ENCODE measurements at regions not wholly inside any gene's neighbourhood (a gene's known extent, or its start where the extent isn't known, plus 50 kb on each side); places are given as distances from the start of the nearest gene placed in this dataset.

DNA sequence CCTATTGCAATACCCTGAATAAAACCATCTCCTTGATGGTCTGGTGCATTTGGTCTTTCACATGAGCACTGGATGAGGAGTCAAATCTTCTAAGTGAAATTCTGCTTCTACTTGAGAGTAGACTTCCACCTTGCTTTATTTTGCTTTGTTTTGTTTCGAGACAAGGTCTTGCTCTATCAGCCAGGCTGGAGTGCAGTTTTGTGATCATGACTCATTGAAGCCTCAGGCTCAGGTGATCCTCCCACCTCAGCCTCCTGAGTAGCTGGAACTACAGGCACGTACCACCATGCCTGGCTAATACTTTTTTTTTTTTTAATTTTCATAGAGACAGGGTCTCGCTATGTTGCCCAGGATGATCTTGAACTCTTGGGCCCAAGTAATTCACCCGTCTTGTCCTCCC, 65.8 kb upstream of the F3 start:
- Histone ChIP-seq H3K36me3 (no peaks in the 10 kb centered on the region), H3K4me3 (no peak overlapping the region), H3K27ac (no peak overlapping the region), H3K27me3 (no peaks in the 10 kb centered on the region), H3K4me1 (no peaks in the 10 kb centered on the region), H3K9me3 (no peaks in the 10 kb centered on the region)
- in situ Hi-C loops (cut with MboI; ENCODE audit: low sequenced_read_pairs in 4 of 4) (no loop called here), intact Hi-C loops (cut with DNase I; ENCODE audit: low total_unique reads) (no loop called here)
- TF ChIP-seq, protein P1, sequence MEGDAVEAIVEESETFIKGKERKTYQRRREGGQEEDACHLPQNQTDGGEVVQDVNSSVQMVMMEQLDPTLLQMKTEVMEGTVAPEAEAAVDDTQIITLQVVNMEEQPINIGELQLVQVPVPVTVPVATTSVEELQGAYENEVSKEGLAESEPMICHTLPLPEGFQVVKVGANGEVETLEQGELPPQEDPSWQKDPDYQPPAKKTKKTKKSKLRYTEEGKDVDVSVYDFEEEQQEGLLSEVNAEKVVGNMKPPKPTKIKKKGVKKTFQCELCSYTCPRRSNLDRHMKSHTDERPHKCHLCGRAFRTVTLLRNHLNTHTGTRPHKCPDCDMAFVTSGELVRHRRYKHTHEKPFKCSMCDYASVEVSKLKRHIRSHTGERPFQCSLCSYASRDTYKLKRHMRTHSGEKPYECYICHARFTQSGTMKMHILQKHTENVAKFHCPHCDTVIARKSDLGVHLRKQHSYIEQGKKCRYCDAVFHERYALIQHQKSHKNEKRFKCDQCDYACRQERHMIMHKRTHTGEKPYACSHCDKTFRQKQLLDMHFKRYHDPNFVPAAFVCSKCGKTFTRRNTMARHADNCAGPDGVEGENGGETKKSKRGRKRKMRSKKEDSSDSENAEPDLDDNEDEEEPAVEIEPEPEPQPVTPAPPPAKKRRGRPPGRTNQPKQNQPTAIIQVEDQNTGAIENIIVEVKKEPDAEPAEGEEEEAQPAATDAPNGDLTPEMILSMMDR (IDR thresholded peaks at IDR 0.05 in 4 of 5, conservative IDR thresholded peaks at IDR 0.05 in 1 of 5): no peak
- no peak for TF ChIP-seq POLR2A (IDR thresholded peaks at IDR 0.05)
- no peak for DNase-seq
- no peak for ATAC-seq

DNA sequence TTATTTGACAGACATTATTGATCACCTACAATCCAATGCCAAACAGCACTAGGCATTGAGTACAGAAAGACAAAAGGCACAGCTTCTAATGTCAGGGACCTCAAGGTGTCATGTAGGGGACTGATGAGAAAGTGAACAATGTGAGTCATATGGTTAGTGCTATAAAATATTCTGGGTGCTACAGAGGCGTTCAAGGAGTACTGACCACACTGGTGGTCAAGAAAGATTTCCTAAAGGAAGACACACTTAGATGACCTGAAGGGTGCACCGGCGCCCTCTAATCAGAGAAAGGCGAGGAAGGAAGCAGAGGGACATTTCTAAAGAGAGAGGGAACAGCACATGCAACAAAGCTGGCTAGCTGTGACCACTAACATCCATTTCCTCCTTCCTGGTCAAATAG, 64.9 kb upstream of the F3 start:
- Histone ChIP-seq H3K4me1 (no peaks in the 10 kb centered on the region), H3K36me3 (no peaks in the 10 kb centered on the region), H3K4me3 (no peak overlapping the region), H3K27ac (no peak overlapping the region), H3K9me3 (no peaks in the 10 kb centered on the region), H3K27me3 (no peaks in the 10 kb centered on the region)
- in situ Hi-C loops (cut with MboI; ENCODE audit: low sequenced_read_pairs in 4 of 4) (no loop called here), intact Hi-C loops (cut with DNase I; ENCODE audit: low total_unique reads) (no loop called here)
- DNase-seq: no peak
- ATAC-seq: no peak
- TF ChIP-seq, protein P1 (IDR thresholded peaks at IDR 0.05 in 4 of 5, conservative IDR thresholded peaks at IDR 0.05 in 1 of 5): no peak
- TF ChIP-seq POLR2A (IDR thresholded peaks at IDR 0.05): no peak

- ATAC-seq (no peak), DNase-seq (no peak)
- H3K4me3 ChIP-seq: no peak overlapping the region
- in situ Hi-C loops (cut with MboI; ENCODE audit: low sequenced_read_pairs in 4 of 4) (no loop called here), intact Hi-C loops (cut with DNase I; ENCODE audit: low total_unique reads) (no loop called here)
- H3K9me3 ChIP-seq: no peaks in the 10 kb centered on the region
- no peak overlapping the region for H3K27ac ChIP-seq
- H3K36me3 ChIP-seq: no peaks in the 10 kb centered on the region
- H3K27me3 ChIP-seq: no peaks in the 10 kb centered on the region
- H3K4me1 ChIP-seq: no peaks in the 10 kb centered on the region
- no peak for TF ChIP-seq POLR2A (IDR thresholded peaks at IDR 0.05)
- TF ChIP-seq, protein P1 (IDR thresholded peaks at IDR 0.05 in 4 of 5, conservative IDR thresholded peaks at IDR 0.05 in 1 of 5): no peak
These were observed 62.1 kb upstream of the F3 start for GRCh38 chr1:94603663-94604062.

GRCh38 chr1:94602802-94603625, 61.5 kb upstream of the F3 start:
- H3K4me3 ChIP-seq: no peak overlapping the region
- no peak for TF ChIP-seq POLR2A (IDR thresholded peaks at IDR 0.05)
- TF ChIP-seq, protein P1 (IDR thresholded peaks at IDR 0.05 in 4 of 5, conservative IDR thresholded peaks at IDR 0.05 in 1 of 5): no peak
- H3K27me3 ChIP-seq: no peaks in the 10 kb centered on the region
- no peak overlapping the region for H3K27ac ChIP-seq
- DNase-seq (no peak), ATAC-seq (no peak)
- no peaks in the 10 kb centered on the region for H3K9me3 ChIP-seq
- no peaks in the 10 kb centered on the region for H3K4me1 ChIP-seq
- intact Hi-C loops (cut with DNase I; ENCODE audit: low total_unique reads): no loop called here
- no peaks in the 10 kb centered on the region for H3K36me3 ChIP-seq
- in situ Hi-C loops (cut with MboI; ENCODE audit: low sequenced_read_pairs in 4 of 4): no loop called here
